GM10266 (cell line): ENCODE measurements at regions not wholly inside any gene's neighbourhood (a gene's known extent, or its start where the extent isn't known, plus 50 kb on each side); places are given as distances from the start of the nearest gene placed in this dataset.

Experiments used
- DNase-seq: peaks from one replicate; pipeline ENCODE4 v3.0.0; 2012; ENCODE audit errors: extremely low spot score
- TF ChIP-seq, protein P1 (sequence below): IDR thresholded peaks from 2 replicates; pipeline ENCODE4 v1.5.1; 2012; ENCODE audit warnings: mild to moderate bottlenecking, low read depth; ENCODE audit not compliant: control insufficient read depth, insufficient read depth; ENCODE audit errors: missing control alignments

DNA sequence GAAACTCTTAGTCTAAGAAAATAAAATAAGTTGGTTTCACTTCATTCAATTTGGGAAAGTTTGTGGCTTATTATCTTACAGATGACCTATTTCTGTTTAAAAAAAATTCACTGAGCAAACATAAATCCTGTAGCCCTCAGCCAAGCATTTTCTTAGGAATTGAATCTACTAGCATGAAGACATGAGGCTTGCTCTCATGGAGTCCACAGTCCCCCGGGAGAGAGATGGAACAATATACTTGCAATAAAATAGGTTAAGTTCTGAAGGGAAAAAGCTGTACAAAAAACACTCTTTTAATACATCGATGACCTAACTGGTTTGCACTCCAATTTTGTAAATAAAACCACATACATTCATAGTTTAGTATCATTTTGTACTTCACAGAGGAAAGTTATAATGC is 642.6 kb upstream of the FAM241A start:
- TF ChIP-seq, protein P1, sequence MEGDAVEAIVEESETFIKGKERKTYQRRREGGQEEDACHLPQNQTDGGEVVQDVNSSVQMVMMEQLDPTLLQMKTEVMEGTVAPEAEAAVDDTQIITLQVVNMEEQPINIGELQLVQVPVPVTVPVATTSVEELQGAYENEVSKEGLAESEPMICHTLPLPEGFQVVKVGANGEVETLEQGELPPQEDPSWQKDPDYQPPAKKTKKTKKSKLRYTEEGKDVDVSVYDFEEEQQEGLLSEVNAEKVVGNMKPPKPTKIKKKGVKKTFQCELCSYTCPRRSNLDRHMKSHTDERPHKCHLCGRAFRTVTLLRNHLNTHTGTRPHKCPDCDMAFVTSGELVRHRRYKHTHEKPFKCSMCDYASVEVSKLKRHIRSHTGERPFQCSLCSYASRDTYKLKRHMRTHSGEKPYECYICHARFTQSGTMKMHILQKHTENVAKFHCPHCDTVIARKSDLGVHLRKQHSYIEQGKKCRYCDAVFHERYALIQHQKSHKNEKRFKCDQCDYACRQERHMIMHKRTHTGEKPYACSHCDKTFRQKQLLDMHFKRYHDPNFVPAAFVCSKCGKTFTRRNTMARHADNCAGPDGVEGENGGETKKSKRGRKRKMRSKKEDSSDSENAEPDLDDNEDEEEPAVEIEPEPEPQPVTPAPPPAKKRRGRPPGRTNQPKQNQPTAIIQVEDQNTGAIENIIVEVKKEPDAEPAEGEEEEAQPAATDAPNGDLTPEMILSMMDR: no peak
- no peak for DNase-seq

DNA sequence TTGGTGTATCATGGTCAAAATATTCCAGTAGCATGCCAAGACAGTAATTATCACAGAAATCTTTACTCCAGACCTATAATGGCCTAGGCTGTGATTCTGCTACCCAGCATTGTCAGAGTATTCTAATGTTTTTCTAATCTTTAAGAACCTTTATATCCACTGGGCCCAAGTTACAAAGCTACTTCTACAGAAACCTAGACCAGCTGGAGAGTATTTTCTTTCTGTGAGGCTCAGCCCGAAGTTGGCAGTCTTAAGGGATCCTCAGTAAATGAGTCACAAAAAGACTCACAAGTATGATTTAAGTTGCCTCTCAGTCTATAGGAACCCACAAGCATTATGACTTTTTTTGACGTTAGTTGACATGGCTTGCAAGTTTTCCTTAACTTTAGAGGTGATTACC is 638.5 kb upstream of the FAM241A start:
- TF ChIP-seq, protein P1: no peak
- no peak for DNase-seq

DNA sequence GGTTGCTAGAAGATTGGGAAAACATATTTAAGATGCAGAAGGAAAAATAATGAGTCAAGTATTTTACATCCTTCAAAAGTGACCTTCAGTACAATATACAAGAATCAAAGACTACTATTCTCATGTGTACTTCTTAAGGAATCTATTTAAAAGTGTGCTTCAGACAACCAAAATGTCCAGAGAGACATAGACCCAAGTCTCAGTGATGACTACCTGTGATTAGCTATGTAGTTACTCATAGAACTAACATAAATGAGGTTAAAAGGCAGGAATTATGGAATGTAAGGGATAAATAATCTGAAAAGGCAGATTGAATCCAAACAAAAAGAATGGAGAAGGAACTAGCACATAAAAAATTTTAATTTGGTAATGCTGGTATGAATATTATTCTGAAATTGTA is 634.7 kb upstream of the FAM241A start:
- DNase-seq: no peak
- TF ChIP-seq, protein P1: no peak

DNA sequence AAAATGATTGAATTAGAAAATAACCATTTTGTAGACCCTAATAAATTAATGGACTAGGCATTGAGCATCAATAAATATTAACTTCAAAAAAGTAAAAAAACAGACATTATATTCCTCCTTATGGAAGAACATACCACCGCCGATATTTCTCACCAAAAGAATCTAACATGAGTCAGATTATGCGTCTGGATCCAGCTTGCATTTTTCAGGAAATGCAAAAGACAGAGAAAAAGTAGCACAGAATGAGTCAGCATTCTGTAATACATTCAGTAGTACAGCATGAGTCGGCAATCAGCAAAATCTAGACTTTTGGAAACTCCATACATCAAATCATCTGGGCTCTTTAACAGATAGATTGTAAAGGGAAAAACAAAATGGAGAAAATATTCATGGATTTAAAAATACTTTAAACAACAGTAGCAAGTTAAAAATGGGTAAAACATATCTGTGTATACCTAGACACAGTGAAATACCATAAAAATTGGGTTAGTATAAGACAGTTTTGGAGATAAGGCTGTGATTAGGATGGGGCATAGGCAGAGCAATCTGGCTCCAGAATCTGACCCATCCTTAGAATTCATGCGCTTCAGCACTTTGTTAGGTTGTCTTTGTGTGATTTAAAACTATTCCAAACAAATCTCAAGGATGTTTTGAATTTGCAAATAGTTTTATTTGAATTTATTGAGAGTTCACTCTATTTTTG is 633.0 kb upstream of the FAM241A start:
- TF ChIP-seq, protein P1: no peak
- no peak for DNase-seq

DNA sequence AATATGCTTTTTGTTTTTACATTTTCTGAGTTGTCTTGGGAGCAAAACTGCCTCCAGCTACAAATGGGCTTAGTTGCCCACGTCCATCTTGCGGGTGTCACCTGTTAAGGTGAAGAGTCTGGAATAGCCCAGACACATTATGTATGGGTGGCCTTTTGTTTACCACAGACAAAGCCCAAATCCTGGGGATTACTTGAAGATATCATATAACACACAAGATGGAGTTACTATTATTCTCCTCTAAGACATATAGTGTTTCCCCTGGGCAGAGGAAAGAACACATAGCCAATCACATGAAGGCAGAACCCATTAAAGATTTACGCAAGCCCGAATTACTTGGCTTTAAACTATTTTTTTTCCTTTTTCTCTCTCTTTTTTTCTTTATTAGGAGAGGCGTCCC is 625.6 kb upstream of the FAM241A start:
- no peak for DNase-seq

DNA sequence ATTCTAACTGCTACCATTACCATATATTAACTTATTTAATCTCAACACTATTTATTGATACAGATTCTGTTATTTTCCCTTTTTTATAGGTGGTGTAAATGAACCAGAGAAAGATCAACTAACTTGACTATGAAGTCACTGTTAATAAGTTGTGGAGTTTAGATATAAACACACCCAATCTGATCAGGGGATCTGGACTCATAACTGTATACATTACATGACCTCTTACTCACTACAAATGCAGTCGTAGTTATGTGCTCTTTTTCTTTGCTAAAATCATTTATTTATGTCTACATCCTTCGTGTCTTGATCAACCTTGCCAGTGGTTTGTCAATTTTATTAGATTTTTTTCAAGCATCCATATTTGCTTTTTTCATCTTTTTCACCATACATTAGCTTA is 614.8 kb upstream of the FAM241A start:
- TF ChIP-seq, protein P1: no peak
- DNase-seq: no peak

More for the DNA sequence above, 625.6 kb upstream of the FAM241A start:
- TF ChIP-seq, protein P1: no peak

DNA sequence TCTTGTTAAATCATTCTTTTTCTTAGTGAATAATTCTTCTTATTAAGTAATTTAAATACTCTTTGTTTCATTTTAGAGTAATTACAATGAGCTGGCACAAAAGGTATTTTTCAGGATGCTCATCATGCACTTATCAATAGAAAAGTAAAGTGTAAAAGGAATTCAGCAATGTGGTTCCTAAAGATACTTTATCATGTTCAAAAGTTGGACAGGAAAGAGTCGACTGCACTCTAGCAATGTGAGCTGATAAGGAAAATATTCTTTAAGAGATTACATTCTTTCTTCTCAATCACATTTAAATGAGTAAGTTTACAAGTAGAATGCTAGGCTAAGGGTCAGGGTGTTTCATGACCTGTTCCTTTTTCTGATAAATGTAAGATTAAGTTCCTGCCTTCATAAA is 609.5 kb upstream of the FAM241A start:
- TF ChIP-seq, protein P1: no peak
- DNase-seq: no peak
